ENCODE measurements at regions not wholly inside any gene's neighbourhood (a gene's known extent, or its start where the extent isn't known, plus 50 kb on each side); places are given as distances from the start of the nearest gene placed in this dataset.

GRCh38 chr11:97389270-97389669, 999.5 kb downstream of the JRKL start:
- Histone ChIP-seq H4K91ac (ENCODE audit: insufficient read length, low read depth, low read length) (no peak overlapping the region), H3K23me2 (ENCODE audit: insufficient read length, low read depth, low read length, poor library complexity, severe bottlenecking) (no peaks in the 10 kb centered on the region), H2BK15ac (ENCODE audit: low read depth, low read length) (no peak overlapping the region), H2AK5ac (ENCODE audit: insufficient read length, low read length) (no peak overlapping the region), H3K27ac (ENCODE audit: insufficient read length, low read depth, low read length) (no peak overlapping the region), H3K4me1 (ENCODE audit: insufficient read depth, low read length) (no peaks in the 10 kb centered on the region), H3K79me1 (ENCODE audit: insufficient read depth, low read depth, low read length, poor library complexity, severe bottlenecking) (no peaks in the 10 kb centered on the region), H3K9ac (ENCODE audit: extremely low read depth, insufficient read length, low read length) (no peak overlapping the region), H3K27me3 (ENCODE audit: insufficient read depth, low read length) (no peaks in the 10 kb centered on the region), H4K5ac (ENCODE audit: insufficient read length, low read depth, low read length) (no peak overlapping the region), H2BK12ac (ENCODE audit: insufficient read length, low read depth, low read length) (no peak overlapping the region), H2AFZ (ENCODE audit: low read length) (no peak overlapping the region), H3K9me3 (ENCODE audit: control insufficient read depth, low read depth, low read length) (no peaks in the 10 kb centered on the region), H2BK120ac (ENCODE audit: low read depth, low read length, poor library complexity, severe bottlenecking) (no peak overlapping the region), H4K8ac (replicated peaks; ENCODE audit: insufficient read length, low read depth, low read length) (no peak overlapping the region), H3K4ac (ENCODE audit: low read depth, low read length) (no peak overlapping the region), H2BK5ac (ENCODE audit: insufficient read length, low read length) (no peak overlapping the region), H3K56ac (ENCODE audit: insufficient read length, low read depth, low read length) (no peak overlapping the region), H3K79me2 (ENCODE audit: insufficient read depth, low read length) (no peaks in the 10 kb centered on the region), H3K4me2 (ENCODE audit: insufficient read depth, insufficient read length, low read length) (no peak overlapping the region), H3K23ac (ENCODE audit: insufficient read length, low read depth, low read length) (no peak overlapping the region), H2BK20ac (ENCODE audit: low read depth, low read length, poor library complexity, severe bottlenecking) (no peak overlapping the region), H3K18ac (ENCODE audit: insufficient read length, low read depth, low read length) (no peak overlapping the region), H3K14ac (ENCODE audit: insufficient read depth, low read length) (no peak overlapping the region), H3T11ph (ENCODE audit: low read length) (no peak overlapping the region), H4K20me1 (ENCODE audit: control insufficient read depth, insufficient read depth, insufficient read length) (no peaks in the 10 kb centered on the region)
- no peaks in the 10 kb centered on the region for H3K36me3 Mint-ChIP-seq (ENCODE audit: insufficient read depth in 1 of 3, low read depth in 3 of 3)
- no peak overlapping the region for H3K4me3 Mint-ChIP-seq
- no peaks in the 10 kb centered on the region for H3K27me3 Mint-ChIP-seq (ENCODE audit: low read depth)
- DNase-seq = no peak
- TF ChIP-seq CTCF (conservative IDR thresholded peaks at IDR 0.05) = no peak
- H3K4me1 Mint-ChIP-seq = no peaks in the 10 kb centered on the region
- no peak overlapping the region for H3K27ac Mint-ChIP-seq
- H3K9me3 Mint-ChIP-seq = peaks cover 0 to 4% of the 10 kb centered on the region in 2 experiments; a peak in 1 of 5 replicates
- WGBS (ENCODE audit: extremely low coverage, insufficient read length, low lambda C conversion rate) = no CpG with 5 or more reads among the region's 2 CpGs
